WTC11 (cell line): ENCODE measurements at regions not wholly inside any gene's neighbourhood (a gene's known extent, or its start where the extent isn't known, plus 50 kb on each side); places are given as distances from the start of the nearest gene placed in this dataset.
A peak's percentile ranks its signal among the peaks of the same experiment; 100 is the strongest.

Experiments used
- ATAC-seq: fragments of 200-7000 bp; cut with Tn5 transposase; 2 replicates; pipeline ENCODE4 v1.10.0; 2021; ENCODE audit warnings: mild to moderate bottlenecking, moderate library complexity
- CTCF ChIA-PET: fragments of 300-600 bp; sonication (Branson Sonifier 250); formaldehyde crosslinking; loops from one replicate; lab custom pipeline; 2021; ENCODE audit warnings: antibody characterized with exemption; lab: Charles Lee
- POLR2A ChIA-PET: fragments of 350-600 bp; sonication (Branson Sonifier 250); formaldehyde crosslinking; loops from one replicate; lab custom pipeline; 2021; ENCODE audit warnings: antibody characterized with exemption; lab: Charles Lee
- DNase-seq: peaks from one replicate; pipeline ENCODE4 v3.0.0; 2021; ENCODE audit warnings: low spot score
- H3K27ac Mint-ChIP-seq: 2 replicates; pipeline ENCODE4 v1.8.0; 2021; ENCODE audit warnings: mixed read lengths
- H3K27me3 Mint-ChIP-seq: 2 replicates; pipeline ENCODE4 v1.8.0; 2021; ENCODE audit warnings: low read depth, mild to moderate bottlenecking, moderate library complexity, mixed read lengths
- H3K36me3 Mint-ChIP-seq: 2 replicates; pipeline ENCODE4 v1.8.0; 2021; ENCODE audit warnings: mixed read lengths
- H3K4me1 Mint-ChIP-seq: 2 replicates; pipeline ENCODE4 v1.8.0; 2022; ENCODE audit warnings: mixed read lengths
- H3K4me3 Mint-ChIP-seq: 2 replicates; pipeline ENCODE4 v1.8.0; 2021; ENCODE audit warnings: mild to moderate bottlenecking, moderate library complexity, mixed read lengths
- H3K9me3 Mint-ChIP-seq: 2 replicates; pipeline ENCODE4 v1.8.0; 2021; ENCODE audit warnings: mixed read lengths
- CTCF ChIP-seq: fragments of 200-600 bp; IDR thresholded peaks from 2 replicates; pipeline ENCODE4 v1.8.0; 2022; ENCODE audit warnings: antibody characterized with exemption
- ERG ChIP-seq: fragments of 250-450 bp; sonication (Bioruptor Pico); IDR thresholded peaks from 2 replicates; pipeline ENCODE4 v1.8.0; 2021; ENCODE audit warnings: mild to moderate bottlenecking
- GTF2I ChIP-seq: fragments of 250-450 bp; sonication (Bioruptor Pico); conservative IDR thresholded peaks from 2 replicates; pipeline ENCODE4 v1.4.0; 2021; ENCODE audit warnings: mild to moderate bottlenecking
- NR1H2 ChIP-seq: sonication (generic); formaldehyde crosslinking; IDR thresholded peaks from 2 replicates; pipeline ENCODE4 v1.9.0; 2021; ENCODE audit warnings: mild to moderate bottlenecking, moderate library complexity, missing genetic modification reagents
- SP1 ChIP-seq: sonication (generic); formaldehyde crosslinking; conservative IDR thresholded peaks from 2 replicates; pipeline ENCODE4 v1.8.1; 2022; ENCODE audit warnings: missing genetic modification reagents
- TCF7 ChIP-seq: sonication (generic); formaldehyde crosslinking; IDR thresholded peaks from 2 replicates; pipeline ENCODE4 v1.8.0; 2022; ENCODE audit warnings: mild to moderate bottlenecking, low read depth, missing genetic modification reagents, moderate library complexity
- TEAD4 ChIP-seq: sonication (generic); formaldehyde crosslinking; IDR thresholded peaks from 2 replicates; pipeline ENCODE4 v1.8.0; 2022; ENCODE audit warnings: mild to moderate bottlenecking, missing genetic modification reagents
- ZNF138 ChIP-seq: sonication (generic); formaldehyde crosslinking; conservative IDR thresholded peaks from 2 replicates; pipeline ENCODE4 v1.8.1; 2022; ENCODE audit warnings: mild to moderate bottlenecking, moderate library complexity, missing genetic modification reagents
- ZNF219 ChIP-seq: sonication (generic); formaldehyde crosslinking; IDR thresholded peaks from 2 replicates; pipeline ENCODE4 v1.8.0; 2023; ENCODE audit warnings: missing genetic modification reagents, mild to moderate bottlenecking, borderline replicate concordance
- ZNF281 ChIP-seq: sonication (generic); formaldehyde crosslinking; IDR thresholded peaks from 2 replicates; pipeline ENCODE4 v1.8.0; 2023; ENCODE audit warnings: mild to moderate bottlenecking, missing genetic modification reagents
- ZNF532 ChIP-seq: fragments of 250-450 bp; sonication (Bioruptor Pico); IDR thresholded peaks from 2 replicates; pipeline ENCODE4 v1.9.0; 2021; ENCODE audit warnings: mild to moderate bottlenecking, borderline replicate concordance

GRCh38 chr3:132253262-132253878, 63.8 kb upstream of the ACP3 start:
- no peaks in the 10 kb centered on the region for H3K36me3 Mint-ChIP-seq
- ChIA-PET CTCF (no interaction called here), POLR2A (no interaction called here)
- no peaks in the 10 kb centered on the region for H3K9me3 Mint-ChIP-seq
- ATAC-seq = peak; percentile 74
- H3K4me3 Mint-ChIP-seq = no peak overlapping the region
- TF ChIP-seq TCF7 (CRISPR knock-in tag) (no peak), CTCF (peak; percentile 43), ZNF219 (CRISPR knock-in tag) (no peak)
- DNase-seq = no peak
- no peak overlapping the region for H3K27ac Mint-ChIP-seq
- H3K27me3 Mint-ChIP-seq = peaks cover 3% of the 10 kb centered on the region; the same call in 1 of the 2 replicates
- H3K4me1 Mint-ChIP-seq = peaks cover 6% of the 10 kb centered on the region

- ATAC-seq = no peak
- no peaks in the 10 kb centered on the region for H3K36me3 Mint-ChIP-seq
- no peaks in the 10 kb centered on the region for H3K9me3 Mint-ChIP-seq
- ChIA-PET POLR2A (no interaction called here), CTCF (interaction anchor here (0.6 to 8.3 kb wide), 6 partner anchors 15 to 219 kb away, joined by 3 to 147 read pairs (median 4); partner anchors contain the start of gene CPNE4)
- H3K27me3 Mint-ChIP-seq = peaks cover 3% of the 10 kb centered on the region; the same call in 1 of the 2 replicates
- DNase-seq = no peak
- H3K27ac Mint-ChIP-seq = no peak overlapping the region
- no peak for TF ChIP-seq NR1H2 (CRISPR knock-in tag)
- TF ChIP-seq ERG = no peak
- TF ChIP-seq TEAD4 (CRISPR knock-in tag) = no peak
- no peak for TF ChIP-seq ZNF281 (CRISPR knock-in tag)
- no peak for TF ChIP-seq ZNF138 (CRISPR knock-in tag)
- TF ChIP-seq SP1 (CRISPR knock-in tag) = no peak
- no peak for TF ChIP-seq ZNF532 (CRISPR knock-in tag)
- TF ChIP-seq GTF2I (CRISPR knock-in tag) = no peak
- no peak for TF ChIP-seq CTCF
- peaks cover 6% of the 10 kb centered on the region for H3K4me1 Mint-ChIP-seq
- no peak overlapping the region for H3K4me3 Mint-ChIP-seq
Observed at GRCh38 chr3:132254076-132254755, 63.0 kb upstream of the ACP3 start.
